ENCODE measurements at regions not wholly inside any gene's neighbourhood (a gene's known extent, or its start where the extent isn't known, plus 50 kb on each side); places are given as distances from the start of the nearest gene placed in this dataset.
"Not testable (repeated sequence)": the region's sequence is repeated elsewhere in the genome, so short reads cannot be mapped to it uniquely, and the experiment has no call there.

GRCh38 chr4:131304686-131305085, 1844.4 kb upstream of the PCDH10 start:
- Histone ChIP-seq H3K36me3 (ENCODE audit: control insufficient read depth, insufficient read depth, low read length) (no peaks in the 10 kb centered on the region), H3K9ac (ENCODE audit: low read depth, low read length) (no peak overlapping the region), H3K9me3 (ENCODE audit: control insufficient read depth, insufficient read depth, low read length) (no peaks in the 10 kb centered on the region), H3K27ac (ENCODE audit: low read depth, low read length) (no peak overlapping the region), H3K27me3 (ENCODE audit: control insufficient read depth, insufficient read depth, low read length) (no peaks in the 10 kb centered on the region), H3K4me3 (ENCODE audit: low read depth, low read length) (no peak overlapping the region), H3K4me1 (ENCODE audit: control insufficient read depth, insufficient read depth, low read length) (0 out of 2 replicates have a peak, but pooled peaks cover 3% of the 10 kb centered on the region)

GRCh38 chr4:131309628-131310027, 1839.5 kb upstream of the PCDH10 start:
- H3K36me3 ChIP-seq (ENCODE audit: control insufficient read depth, insufficient read depth, low read length), result no peaks in the 10 kb centered on the region
- no peaks in the 10 kb centered on the region for H3K27me3 ChIP-seq (ENCODE audit: control insufficient read depth, insufficient read depth, low read length)
- no peak overlapping the region for H3K27ac ChIP-seq (ENCODE audit: low read depth, low read length)
- H3K9ac ChIP-seq (ENCODE audit: low read depth, low read length), result no peak overlapping the region
- H3K4me1 ChIP-seq (ENCODE audit: control insufficient read depth, insufficient read depth, low read length), result no peaks in the 10 kb centered on the region
- no peak overlapping the region for H3K4me3 ChIP-seq (ENCODE audit: low read depth, low read length)
- no peaks in the 10 kb centered on the region for H3K9me3 ChIP-seq (ENCODE audit: control insufficient read depth, insufficient read depth, low read length)

DNA sequence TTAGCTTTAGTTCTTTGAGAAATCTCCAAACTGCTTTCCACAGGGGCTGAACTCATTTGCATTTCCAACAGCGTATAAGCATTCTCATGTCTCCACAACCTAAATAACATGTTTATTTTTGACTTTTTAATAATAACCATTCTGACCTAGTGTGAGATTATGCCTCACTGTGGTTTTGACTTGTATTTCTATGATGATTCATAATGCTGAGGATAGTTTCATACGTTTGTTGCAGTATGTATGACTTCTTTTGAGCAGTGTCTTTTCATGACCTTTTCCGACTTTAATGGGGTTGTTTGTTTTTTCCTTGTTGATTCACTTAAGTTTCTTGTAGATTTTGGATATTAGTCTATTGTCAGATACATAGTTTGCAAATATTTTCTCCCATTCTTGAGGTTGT, 1833.0 kb upstream of the PCDH10 start:
- Histone ChIP-seq H3K27me3 (ENCODE audit: control insufficient read depth, insufficient read depth, low read length) (no peaks in the 10 kb centered on the region), H3K9ac (ENCODE audit: low read depth, low read length) (no peak overlapping the region), H3K36me3 (ENCODE audit: control insufficient read depth, insufficient read depth, low read length) (no peaks in the 10 kb centered on the region), H3K27ac (ENCODE audit: low read depth, low read length) (no peak overlapping the region), H3K4me1 (ENCODE audit: control insufficient read depth, insufficient read depth, low read length) (no peaks in the 10 kb centered on the region), H3K4me3 (ENCODE audit: low read depth, low read length) (no peak overlapping the region), H3K9me3 (ENCODE audit: control insufficient read depth, insufficient read depth, low read length) (no peaks in the 10 kb centered on the region)

DNA sequence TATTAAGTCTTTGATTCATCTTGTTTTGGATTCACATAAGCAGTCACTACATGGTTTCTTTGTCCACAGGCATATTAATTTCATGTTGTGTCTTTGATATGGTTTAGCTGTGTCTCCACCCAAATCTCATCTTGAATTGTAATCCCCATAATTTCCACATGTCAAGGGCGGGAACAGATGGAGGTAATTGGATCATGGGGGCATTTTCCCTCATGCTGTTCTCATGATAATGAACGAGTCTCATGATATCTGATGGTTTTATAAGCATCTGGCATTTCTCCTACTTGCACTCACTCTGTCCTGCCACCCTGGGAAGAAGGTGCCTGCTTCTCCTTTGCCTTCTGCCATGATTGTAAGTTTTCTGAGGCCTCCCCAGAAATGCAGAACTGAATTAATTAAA, 1811.2 kb upstream of the PCDH10 start:
- no peaks in the 10 kb centered on the region for H3K36me3 ChIP-seq (ENCODE audit: control insufficient read depth, insufficient read depth, low read length)
- no peak overlapping the region for H3K4me3 ChIP-seq (ENCODE audit: low read depth, low read length)
- no peak overlapping the region for H3K9ac ChIP-seq (ENCODE audit: low read depth, low read length)
- no peaks in the 10 kb centered on the region for H3K4me1 ChIP-seq (ENCODE audit: control insufficient read depth, insufficient read depth, low read length)
- H3K27ac ChIP-seq (ENCODE audit: low read depth, low read length), result no peak overlapping the region
- no peaks in the 10 kb centered on the region for H3K9me3 ChIP-seq (ENCODE audit: control insufficient read depth, insufficient read depth, low read length)
- H3K27me3 ChIP-seq (ENCODE audit: control insufficient read depth, insufficient read depth, low read length), result no peaks in the 10 kb centered on the region

DNA sequence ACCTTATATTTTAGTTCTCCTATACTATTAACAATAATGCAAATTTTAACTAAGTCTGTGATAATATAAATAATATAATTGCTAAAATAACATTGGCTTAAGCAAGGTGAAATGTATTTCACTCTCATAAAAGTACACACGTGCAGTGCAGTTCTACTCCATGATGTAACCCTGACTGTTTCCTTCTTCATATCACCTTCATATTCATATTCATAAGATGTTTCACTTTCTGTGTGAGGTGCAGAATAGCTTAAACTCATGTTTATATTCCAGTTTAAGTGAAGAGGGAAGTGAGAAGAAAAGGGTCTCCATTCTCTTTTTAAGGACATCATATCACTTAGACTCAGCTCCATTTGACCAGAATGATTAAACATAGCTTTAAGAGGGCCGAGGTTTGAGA, 1810.0 kb upstream of the PCDH10 start:
- Histone ChIP-seq H3K4me1 (ENCODE audit: control insufficient read depth, insufficient read depth, low read length) (no peaks in the 10 kb centered on the region), H3K4me3 (ENCODE audit: low read depth, low read length) (no peak overlapping the region), H3K36me3 (ENCODE audit: control insufficient read depth, insufficient read depth, low read length) (no peaks in the 10 kb centered on the region), H3K9ac (ENCODE audit: low read depth, low read length) (no peak overlapping the region), H3K27me3 (ENCODE audit: control insufficient read depth, insufficient read depth, low read length) (no peaks in the 10 kb centered on the region), H3K9me3 (ENCODE audit: control insufficient read depth, insufficient read depth, low read length) (no peaks in the 10 kb centered on the region), H3K27ac (ENCODE audit: low read depth, low read length) (no peak overlapping the region)

DNA sequence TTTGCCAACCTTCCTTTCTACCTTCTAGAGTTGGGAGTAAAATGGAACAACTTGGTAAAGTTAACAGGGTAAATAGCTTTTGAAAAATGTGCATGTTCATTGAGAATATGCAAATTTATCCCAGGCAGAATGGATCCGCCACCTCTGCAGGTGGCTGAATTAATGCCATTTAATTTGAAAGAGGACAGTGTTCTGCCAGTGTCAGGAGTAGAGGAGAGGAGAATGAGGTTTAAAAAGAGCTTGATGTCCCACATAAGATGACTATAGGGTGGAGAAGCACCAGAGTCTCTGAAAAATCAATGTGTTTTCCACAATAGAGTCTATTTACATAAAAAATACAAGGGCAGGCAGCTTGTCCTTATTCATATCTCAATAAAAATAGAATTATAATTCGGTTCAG, 1804.3 kb upstream of the PCDH10 start:
- Histone ChIP-seq H3K4me3 (ENCODE audit: low read depth, low read length) (no peak overlapping the region), H3K9ac (ENCODE audit: low read depth, low read length) (no peak overlapping the region), H3K4me1 (ENCODE audit: control insufficient read depth, insufficient read depth, low read length) (peaks cover 41% of the 10 kb centered on the region), H3K27ac (ENCODE audit: low read depth, low read length) (peak overlapping the region; percentile 47), H3K36me3 (ENCODE audit: control insufficient read depth, insufficient read depth, low read length) (no peaks in the 10 kb centered on the region), H3K27me3 (ENCODE audit: control insufficient read depth, insufficient read depth, low read length) (no peaks in the 10 kb centered on the region), H3K9me3 (ENCODE audit: control insufficient read depth, insufficient read depth, low read length) (no peaks in the 10 kb centered on the region)

DNA sequence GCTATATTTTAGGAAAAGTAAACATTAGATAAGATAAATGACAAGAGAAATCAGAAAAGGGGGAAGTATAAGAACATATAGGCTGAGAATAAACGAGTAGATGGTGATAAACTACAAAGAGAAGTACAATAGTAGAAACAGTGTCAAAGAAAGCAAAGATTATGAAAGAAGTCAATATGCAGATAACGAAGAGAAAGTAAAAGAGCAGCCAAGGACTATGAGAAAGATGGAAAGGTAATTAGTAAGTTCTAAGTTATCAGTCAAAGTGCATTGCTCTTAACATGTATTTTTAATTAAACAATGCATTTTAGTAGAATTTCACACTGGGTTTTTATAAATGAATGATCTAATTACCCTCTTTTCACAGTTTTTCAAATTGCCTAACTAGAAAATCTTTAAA, 1801.3 kb upstream of the PCDH10 start:
- Histone ChIP-seq H3K9ac (ENCODE audit: low read depth, low read length) (no peak overlapping the region), H3K4me1 (ENCODE audit: control insufficient read depth, insufficient read depth, low read length) (peaks cover 41% of the 10 kb centered on the region), H3K4me3 (ENCODE audit: low read depth, low read length) (no peak overlapping the region), H3K27ac (ENCODE audit: low read depth, low read length) (no peak overlapping the region), H3K9me3 (ENCODE audit: control insufficient read depth, insufficient read depth, low read length) (peaks cover 8% of the 10 kb centered on the region), H3K27me3 (ENCODE audit: control insufficient read depth, insufficient read depth, low read length) (no peaks in the 10 kb centered on the region), H3K36me3 (ENCODE audit: control insufficient read depth, insufficient read depth, low read length) (no peaks in the 10 kb centered on the region)

GRCh38 chr4:131348263-131348662, 1800.8 kb upstream of the PCDH10 start:
- H3K4me1 ChIP-seq (ENCODE audit: control insufficient read depth, insufficient read depth, low read length), result peaks cover 41% of the 10 kb centered on the region
- H3K9ac ChIP-seq (ENCODE audit: low read depth, low read length), result no peak overlapping the region
- H3K27ac ChIP-seq (ENCODE audit: low read depth, low read length), result no peak overlapping the region
- peaks cover 8% of the 10 kb centered on the region for H3K9me3 ChIP-seq (ENCODE audit: control insufficient read depth, insufficient read depth, low read length)
- no peak overlapping the region for H3K4me3 ChIP-seq (ENCODE audit: low read depth, low read length)
- H3K27me3 ChIP-seq (ENCODE audit: control insufficient read depth, insufficient read depth, low read length), result no peaks in the 10 kb centered on the region
- no peaks in the 10 kb centered on the region for H3K36me3 ChIP-seq (ENCODE audit: control insufficient read depth, insufficient read depth, low read length)

GRCh38 chr4:131352371-131352770, 1796.7 kb upstream of the PCDH10 start:
- not testable (repeated sequence) for H3K9me3 ChIP-seq (ENCODE audit: control insufficient read depth, insufficient read depth, low read length); H3K36me3 ChIP-seq (ENCODE audit: control insufficient read depth, insufficient read depth, low read length); H3K27me3 ChIP-seq (ENCODE audit: control insufficient read depth, insufficient read depth, low read length); H3K27ac ChIP-seq (ENCODE audit: low read depth, low read length); H3K4me3 ChIP-seq (ENCODE audit: low read depth, low read length); H3K9ac ChIP-seq (ENCODE audit: low read depth, low read length)
- peaks cover 10% of the 10 kb centered on the region for H3K4me1 ChIP-seq (ENCODE audit: control insufficient read depth, insufficient read depth, low read length)

DNA sequence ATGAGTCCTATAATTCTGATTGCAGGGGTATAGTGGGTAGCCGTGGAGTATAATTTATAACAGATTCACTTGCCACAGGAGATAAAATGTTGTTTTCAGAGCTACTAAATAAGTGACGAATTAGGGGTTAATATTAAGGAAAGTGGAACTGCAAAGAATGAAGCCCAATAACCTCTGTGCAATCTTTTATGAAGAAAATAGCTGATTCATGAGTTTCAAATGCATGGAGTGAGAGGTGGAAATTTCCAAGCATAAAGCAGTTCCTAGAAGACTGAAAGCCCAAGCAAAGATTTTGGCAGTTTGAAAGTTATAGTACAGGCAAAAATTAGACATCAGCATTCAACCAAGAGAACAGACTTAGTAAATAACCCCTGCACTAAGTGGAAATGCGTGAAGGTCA, 1782.4 kb upstream of the PCDH10 start:
- no peak overlapping the region for H3K9ac ChIP-seq (ENCODE audit: low read depth, low read length)
- H3K4me1 ChIP-seq (ENCODE audit: control insufficient read depth, insufficient read depth, low read length), result no peaks in the 10 kb centered on the region
- H3K27ac ChIP-seq (ENCODE audit: low read depth, low read length), result no peak overlapping the region
- H3K27me3 ChIP-seq (ENCODE audit: control insufficient read depth, insufficient read depth, low read length), result no peaks in the 10 kb centered on the region
- H3K36me3 ChIP-seq (ENCODE audit: control insufficient read depth, insufficient read depth, low read length), result no peaks in the 10 kb centered on the region
- no peak overlapping the region for H3K4me3 ChIP-seq (ENCODE audit: low read depth, low read length)
- H3K9me3 ChIP-seq (ENCODE audit: control insufficient read depth, insufficient read depth, low read length), result no peaks in the 10 kb centered on the region

GRCh38 chr4:131367441-131367840, 1781.7 kb upstream of the PCDH10 start:
- no peak overlapping the region for H3K9ac ChIP-seq (ENCODE audit: low read depth, low read length)
- H3K4me1 ChIP-seq (ENCODE audit: control insufficient read depth, insufficient read depth, low read length), result no peaks in the 10 kb centered on the region
- no peak overlapping the region for H3K27ac ChIP-seq (ENCODE audit: low read depth, low read length)
- H3K27me3 ChIP-seq (ENCODE audit: control insufficient read depth, insufficient read depth, low read length), result no peaks in the 10 kb centered on the region
- H3K4me3 ChIP-seq (ENCODE audit: low read depth, low read length), result no peak overlapping the region
- H3K9me3 ChIP-seq (ENCODE audit: control insufficient read depth, insufficient read depth, low read length), result no peaks in the 10 kb centered on the region
- H3K36me3 ChIP-seq (ENCODE audit: control insufficient read depth, insufficient read depth, low read length), result no peaks in the 10 kb centered on the region

- no peaks in the 10 kb centered on the region for H3K27me3 ChIP-seq (ENCODE audit: control insufficient read depth, insufficient read depth, low read length)
Observed at GRCh38 chr4:131370846-131371245, 1778.2 kb upstream of the PCDH10 start.

More at GRCh38 chr4:131370846-131371245, 1778.2 kb upstream of the PCDH10 start:
- no peaks in the 10 kb centered on the region for H3K4me1 ChIP-seq (ENCODE audit: control insufficient read depth, insufficient read depth, low read length)
- H3K9me3 ChIP-seq (ENCODE audit: control insufficient read depth, insufficient read depth, low read length), result no peaks in the 10 kb centered on the region
- no peak overlapping the region for H3K27ac ChIP-seq (ENCODE audit: low read depth, low read length)
- no peak overlapping the region for H3K9ac ChIP-seq (ENCODE audit: low read depth, low read length)
- no peak overlapping the region for H3K4me3 ChIP-seq (ENCODE audit: low read depth, low read length)
- H3K36me3 ChIP-seq (ENCODE audit: control insufficient read depth, insufficient read depth, low read length), result no peaks in the 10 kb centered on the region

All from HUES48 (cell line).